Ishikawa (cell line): ENCODE measurements at regions not wholly inside any gene's neighbourhood (a gene's known extent, or its start where the extent isn't known, plus 50 kb on each side); places are given as distances from the start of the nearest gene placed in this dataset.

Experiments used
- EP300 ChIP-seq: IDR thresholded peaks from 2 replicates; pipeline ENCODE4 v1.6.1; 2012; ENCODE audit warnings: borderline replicate concordance
- RAD21 ChIP-seq: IDR thresholded peaks from 2 replicates; pipeline ENCODE4 v1.6.1; 2012; ENCODE audit warnings: low read depth
- REST ChIP-seq: IDR thresholded peaks from 2 replicates; pipeline ENCODE4 v1.6.1; 2012; ENCODE audit warnings: low read depth, mild to moderate bottlenecking
- TAF1 ChIP-seq: IDR thresholded peaks from 2 replicates; pipeline ENCODE4 v1.6.1; 2012; ENCODE audit warnings: low read depth, mild to moderate bottlenecking
- YY1 ChIP-seq: IDR thresholded peaks from 2 replicates; pipeline ENCODE4 v1.6.1; 2012; ENCODE audit warnings: low read depth

GRCh38 chr2:145329971-145330370, 810.1 kb upstream of the ZEB2 start:
- TF ChIP-seq EP300, result no peak
- TF ChIP-seq YY1, result no peak
- TF ChIP-seq TAF1, result no peak
- TF ChIP-seq REST, result no peak
- TF ChIP-seq RAD21, result no peak
